HG02884 (cell line): ENCODE measurements at regions not wholly inside any gene's neighbourhood (a gene's known extent, or its start where the extent isn't known, plus 50 kb on each side); places are given as distances from the start of the nearest gene placed in this dataset.
"Not testable (repeated sequence)": the region's sequence is repeated elsewhere in the genome, so short reads cannot be mapped to it uniquely, and the experiment has no call there.

Experiments
- ATAC-seq: cut with Tn5 transposase; IDR thresholded peaks from one replicate; pipeline ENCODE4 v1.9.1; 2021; ENCODE audit warnings: mild to moderate bottlenecking, moderate library complexity; ENCODE audit not compliant: unreplicated experiment

GRCh38 chr12:131353376-131353775 lies 357.5 kb upstream of the SFSWAP start:
- no peak for ATAC-seq

GRCh38 chr12:131353826-131354225 lies 357.1 kb upstream of the SFSWAP start:
- no peak for ATAC-seq

GRCh38 chr12:131355361-131356245 lies 355.3 kb upstream of the SFSWAP start:
- no peak for ATAC-seq

- no peak for ATAC-seq
These were observed 354.3 kb upstream of the SFSWAP start for GRCh38 chr12:131356485-131357184.

GRCh38 chr12:131357185-131357747 lies 353.6 kb upstream of the SFSWAP start:
- no peak for ATAC-seq

GRCh38 chr12:131357920-131358319 lies 353.0 kb upstream of the SFSWAP start:
- ATAC-seq = no peak

GRCh38 chr12:131362291-131363211 lies 348.3 kb upstream of the SFSWAP start:
- no peak for ATAC-seq

- no peak for ATAC-seq
These were observed 347.5 kb upstream of the SFSWAP start for GRCh38 chr12:131363393-131363792.

GRCh38 chr12:131363841-131364495 lies 346.9 kb upstream of the SFSWAP start:
- no peak for ATAC-seq

GRCh38 chr12:131364903-131365820 lies 345.7 kb upstream of the SFSWAP start:
- ATAC-seq = no peak

- no peak for ATAC-seq
These were observed 345.0 kb upstream of the SFSWAP start for GRCh38 chr12:131365821-131366260.

GRCh38 chr12:131366261-131366871 lies 344.5 kb upstream of the SFSWAP start:
- no peak for ATAC-seq

GRCh38 chr12:131367067-131367982 lies 343.6 kb upstream of the SFSWAP start:
- not testable (repeated sequence) for ATAC-seq

GRCh38 chr12:131367983-131368667 lies 342.8 kb upstream of the SFSWAP start:
- ATAC-seq = no peak

GRCh38 chr12:131368668-131369071 lies 342.2 kb upstream of the SFSWAP start:
- no peak for ATAC-seq

GRCh38 chr12:131369094-131369845 lies 341.6 kb upstream of the SFSWAP start:
- no peak for ATAC-seq
